ENCODE measurements at regions not wholly inside any gene's neighbourhood (a gene's known extent, or its start where the extent isn't known, plus 50 kb on each side); places are given as distances from the start of the nearest gene placed in this dataset.

- no peak for DNase-seq
Measured at GRCh38 chr20:7820897-7821296, 119.4 kb downstream of the HAO1 start.

GRCh38 chr20:7822772-7823171 lies 117.5 kb downstream of the HAO1 start:
- no peak for DNase-seq

GRCh38 chr20:7828437-7828836 lies 111.8 kb downstream of the HAO1 start:
- no peak for DNase-seq

GRCh38 chr20:7829031-7829430 lies 111.2 kb downstream of the HAO1 start:
- no peak for DNase-seq

- no peak for DNase-seq
Measured at GRCh38 chr20:7829776-7830175, 110.5 kb downstream of the HAO1 start.

Measured in SHP77 (cell line).